ENCODE measurements at regions not wholly inside any gene's neighbourhood (a gene's known extent, or its start where the extent isn't known, plus 50 kb on each side); places are given as distances from the start of the nearest gene placed in this dataset.

DNA sequence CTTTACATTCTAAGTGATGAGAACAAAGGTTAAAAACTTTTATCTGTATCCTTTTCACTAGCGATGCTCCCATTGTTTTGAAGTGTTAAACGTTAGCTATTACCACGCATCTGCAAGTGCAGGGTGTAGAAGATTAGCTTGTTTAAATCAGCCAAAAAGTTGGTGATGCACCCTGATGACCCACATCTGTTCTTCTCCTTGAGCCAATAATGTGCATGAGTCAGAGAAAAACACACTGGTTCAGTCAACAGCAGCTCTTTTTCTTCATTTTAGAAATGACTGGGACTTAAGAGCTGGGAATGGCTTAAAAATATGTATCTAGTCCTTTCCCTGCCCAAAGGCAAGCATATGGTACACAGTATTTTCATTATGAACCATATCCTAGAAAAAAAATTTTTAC lies 323.5 kb upstream of the PDE3A start:
- Histone ChIP-seq H3K4me3 (ENCODE audit: control extremely low read depth in 1 of 5, extremely low read depth in 1 of 5, insufficient read depth in 1 of 5, low read depth in 2 of 5, low read length in 4 of 5) (no peak overlapping the region), H3K4me2 (replicated peaks; ENCODE audit: low read depth, low read length, poor library complexity, severe bottlenecking) (no peak overlapping the region), H3K27me3 (replicated peaks in 1 of 4; ENCODE audit: control extremely low read depth in 1 of 4, control insufficient read depth in 3 of 4, insufficient read depth in 4 of 4, low read length in 3 of 4) (no peaks in the 10 kb centered on the region), H4K20me1 (ENCODE audit: control insufficient read depth, insufficient read depth, low read length, poor library complexity, severe bottlenecking) (no peaks in the 10 kb centered on the region), H3K27ac (ENCODE audit: low read length in 2 of 2) (no peak overlapping the region), H3K36me3 (replicated peaks in 1 of 2; ENCODE audit: control extremely low read depth in 1 of 2, control insufficient read depth in 1 of 2, extremely low read depth in 1 of 2, insufficient read depth in 2 of 2, low read length in 1 of 2) (no peaks in the 10 kb centered on the region), H3K9ac (ENCODE audit: low read length) (no peak overlapping the region), H3K9me3 (ENCODE audit: control extremely low read depth in 1 of 3, control insufficient read depth in 2 of 3, insufficient read depth in 1 of 3, low read length in 2 of 3) (peaks cover 0 to 3% (median 0%) of the 10 kb centered on the region in 3 donors), H3K4me1 (ENCODE audit: control insufficient read depth in 2 of 2, insufficient read depth in 2 of 2, low read length in 2 of 2) (no peaks in the 10 kb centered on the region), H3K79me2 (ENCODE audit: control insufficient read depth, insufficient read depth, low read length) (no peaks in the 10 kb centered on the region), H2AFZ (ENCODE audit: insufficient read depth, low read depth, low read length, poor library complexity, severe bottlenecking) (no peak overlapping the region)
- ChIA-PET POLR2A (no interaction called here), CTCF (no interaction called here)
- no CpG with 5 or more reads among the region's 3 CpGs for WGBS (ENCODE audit: insufficient coverage)
- Mint-ChIP-seq H3K4me1 (no peaks in the 10 kb centered on the region), H3K9me3 (ENCODE audit: insufficient read depth) (peaks cover 4% of the 10 kb centered on the region), H3K27me3 (no peaks in the 10 kb centered on the region), H3K4me3 (no peak overlapping the region), H3K27ac (no peak overlapping the region)
- TF ChIP-seq, protein P1, sequence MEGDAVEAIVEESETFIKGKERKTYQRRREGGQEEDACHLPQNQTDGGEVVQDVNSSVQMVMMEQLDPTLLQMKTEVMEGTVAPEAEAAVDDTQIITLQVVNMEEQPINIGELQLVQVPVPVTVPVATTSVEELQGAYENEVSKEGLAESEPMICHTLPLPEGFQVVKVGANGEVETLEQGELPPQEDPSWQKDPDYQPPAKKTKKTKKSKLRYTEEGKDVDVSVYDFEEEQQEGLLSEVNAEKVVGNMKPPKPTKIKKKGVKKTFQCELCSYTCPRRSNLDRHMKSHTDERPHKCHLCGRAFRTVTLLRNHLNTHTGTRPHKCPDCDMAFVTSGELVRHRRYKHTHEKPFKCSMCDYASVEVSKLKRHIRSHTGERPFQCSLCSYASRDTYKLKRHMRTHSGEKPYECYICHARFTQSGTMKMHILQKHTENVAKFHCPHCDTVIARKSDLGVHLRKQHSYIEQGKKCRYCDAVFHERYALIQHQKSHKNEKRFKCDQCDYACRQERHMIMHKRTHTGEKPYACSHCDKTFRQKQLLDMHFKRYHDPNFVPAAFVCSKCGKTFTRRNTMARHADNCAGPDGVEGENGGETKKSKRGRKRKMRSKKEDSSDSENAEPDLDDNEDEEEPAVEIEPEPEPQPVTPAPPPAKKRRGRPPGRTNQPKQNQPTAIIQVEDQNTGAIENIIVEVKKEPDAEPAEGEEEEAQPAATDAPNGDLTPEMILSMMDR (IDR thresholded peaks at IDR 0.05): no peak
- TF ChIP-seq EZH2 (IDR thresholded peaks at IDR 0.05; ENCODE audit: borderline replicate concordance, insufficient read depth, low read depth, low read length, poor library complexity, severe bottlenecking): no peak
- ATAC-seq (ENCODE audit: low read depth): no peak
- DNase-seq: no peak
- intact Hi-C loops (cut with micrococcal nuclease): no loop called here

DNA sequence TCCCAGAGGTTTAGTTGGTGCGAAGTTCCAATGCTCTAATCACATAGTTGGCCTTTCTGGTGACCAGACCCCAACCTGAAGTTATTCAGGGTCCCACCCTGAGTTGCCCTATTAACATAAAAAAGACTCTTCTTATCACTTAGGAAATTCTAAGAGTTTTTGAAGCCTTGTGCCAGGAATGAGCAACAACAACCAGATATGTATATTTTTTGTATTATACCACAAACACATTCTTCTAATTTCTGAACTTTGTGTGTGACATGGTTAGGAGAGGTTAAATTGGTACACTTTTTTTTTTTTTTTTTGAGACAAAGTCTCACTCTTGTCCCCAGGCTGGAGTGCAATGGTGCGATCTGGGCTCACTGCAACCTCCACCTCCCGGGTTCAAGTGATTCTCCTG lies 320.4 kb upstream of the PDE3A start:
- Histone ChIP-seq H3K36me3 (replicated peaks in 1 of 2; ENCODE audit: control extremely low read depth in 1 of 2, control insufficient read depth in 1 of 2, extremely low read depth in 1 of 2, insufficient read depth in 2 of 2, low read length in 1 of 2) (no peaks in the 10 kb centered on the region), H3K4me2 (replicated peaks; ENCODE audit: low read depth, low read length, poor library complexity, severe bottlenecking) (no peak overlapping the region), H3K27ac (ENCODE audit: low read length in 2 of 2) (no peak overlapping the region), H4K20me1 (ENCODE audit: control insufficient read depth, insufficient read depth, low read length, poor library complexity, severe bottlenecking) (no peaks in the 10 kb centered on the region), H3K79me2 (ENCODE audit: control insufficient read depth, insufficient read depth, low read length) (no peaks in the 10 kb centered on the region), H3K4me1 (ENCODE audit: control insufficient read depth in 2 of 2, insufficient read depth in 2 of 2, low read length in 2 of 2) (no peaks in the 10 kb centered on the region), H3K27me3 (replicated peaks in 1 of 4; ENCODE audit: control extremely low read depth in 1 of 4, control insufficient read depth in 3 of 4, insufficient read depth in 4 of 4, low read length in 3 of 4) (no peaks in the 10 kb centered on the region), H3K9ac (ENCODE audit: low read length) (no peak overlapping the region), H3K9me3 (ENCODE audit: control extremely low read depth in 1 of 3, control insufficient read depth in 2 of 3, insufficient read depth in 1 of 3, low read length in 2 of 3) (peaks cover 0 to 7% (median 0%) of the 10 kb centered on the region in 3 donors), H2AFZ (ENCODE audit: insufficient read depth, low read depth, low read length, poor library complexity, severe bottlenecking) (no peak overlapping the region), H3K4me3 (ENCODE audit: control extremely low read depth in 1 of 5, extremely low read depth in 1 of 5, insufficient read depth in 1 of 5, low read depth in 2 of 5, low read length in 4 of 5) (no peak overlapping the region)
- TF ChIP-seq EZH2 (IDR thresholded peaks at IDR 0.05; ENCODE audit: borderline replicate concordance, insufficient read depth, low read depth, low read length, poor library complexity, severe bottlenecking): no peak
- TF ChIP-seq, protein P1 (IDR thresholded peaks at IDR 0.05): no peak
- Mint-ChIP-seq H3K27me3 (no peaks in the 10 kb centered on the region), H3K4me3 (no peak overlapping the region), H3K9me3 (ENCODE audit: insufficient read depth) (peaks cover 4% of the 10 kb centered on the region), H3K27ac (no peak overlapping the region), H3K4me1 (no peaks in the 10 kb centered on the region)
- POLR2A ChIA-PET: no interaction called here
- DNase-seq: no peak
- WGBS (ENCODE audit: insufficient coverage): 93% methylated on average over 2 of the region's 3 CpGs
- ATAC-seq (ENCODE audit: low read depth): no peak
- CTCF ChIA-PET: no interaction called here
- intact Hi-C loops (cut with micrococcal nuclease): no loop called here

Data from B cell (primary cell).